ENCODE measurements at regions not wholly inside any gene's neighbourhood (a gene's known extent, or its start where the extent isn't known, plus 50 kb on each side); places are given as distances from the start of the nearest gene placed in this dataset.

- no peak for DNase-seq
Measured at GRCh38 chr4:177699365-177700213, 257.4 kb upstream of the AGA start.

GRCh38 chr4:177706916-177707315, 264.7 kb upstream of the AGA start:
- DNase-seq: no peak

- DNase-seq: no peak
Measured at GRCh38 chr4:177713454-177713853, 271.2 kb upstream of the AGA start.

GRCh38 chr4:177717407-177717806, 275.2 kb upstream of the AGA start:
- no peak for DNase-seq

- DNase-seq: no peak
Measured at GRCh38 chr4:177718514-177718913, 276.3 kb upstream of the AGA start.

- no peak for DNase-seq
Measured at GRCh38 chr4:177726111-177726510, 283.9 kb upstream of the AGA start.

- no peak for DNase-seq
Measured at GRCh38 chr4:177728361-177729152, 286.3 kb upstream of the AGA start.

GRCh38 chr4:177729681-177730080, 287.4 kb upstream of the AGA start:
- no peak for DNase-seq

GRCh38 chr4:177737387-177737940, 295.2 kb upstream of the AGA start:
- DNase-seq: no peak

- DNase-seq: no peak
Measured at GRCh38 chr4:177740563-177740962, 298.3 kb upstream of the AGA start.

GRCh38 chr4:177759729-177760128, 317.5 kb upstream of the AGA start:
- DNase-seq: no peak

- DNase-seq: no peak
Measured at GRCh38 chr4:177761692-177762091, 319.5 kb upstream of the AGA start.

- DNase-seq: no peak
Measured at GRCh38 chr4:177769155-177769554, 326.9 kb upstream of the AGA start.

GRCh38 chr4:177770776-177771175, 328.5 kb upstream of the AGA start:
- no peak for DNase-seq

GRCh38 chr4:177771645-177772044, 329.4 kb upstream of the AGA start:
- no peak for DNase-seq

GRCh38 chr4:177778623-177779022, 336.4 kb upstream of the AGA start:
- no peak for DNase-seq

GRCh38 chr4:177785000-177785399, 342.8 kb upstream of the AGA start:
- DNase-seq: no peak

- DNase-seq: no peak
Measured at GRCh38 chr4:177789610-177790009, 347.4 kb upstream of the AGA start.

- DNase-seq: no peak
Measured at GRCh38 chr4:177791188-177791587, 349.0 kb upstream of the AGA start.

- DNase-seq: no peak
Measured at GRCh38 chr4:177796841-177797240, 354.6 kb upstream of the AGA start.

GRCh38 chr4:177798161-177798560, 355.9 kb upstream of the AGA start:
- no peak for DNase-seq

GRCh38 chr4:177802162-177802561, 359.9 kb upstream of the AGA start:
- DNase-seq: no peak

GRCh38 chr4:177802661-177803060, 360.4 kb upstream of the AGA start:
- no peak for DNase-seq

- no peak for DNase-seq
Measured at GRCh38 chr4:177803151-177803550, 360.9 kb upstream of the AGA start.
